ENCODE measurements at regions not wholly inside any gene's neighbourhood (a gene's known extent, or its start where the extent isn't known, plus 50 kb on each side); places are given as distances from the start of the nearest gene placed in this dataset.

DNA sequence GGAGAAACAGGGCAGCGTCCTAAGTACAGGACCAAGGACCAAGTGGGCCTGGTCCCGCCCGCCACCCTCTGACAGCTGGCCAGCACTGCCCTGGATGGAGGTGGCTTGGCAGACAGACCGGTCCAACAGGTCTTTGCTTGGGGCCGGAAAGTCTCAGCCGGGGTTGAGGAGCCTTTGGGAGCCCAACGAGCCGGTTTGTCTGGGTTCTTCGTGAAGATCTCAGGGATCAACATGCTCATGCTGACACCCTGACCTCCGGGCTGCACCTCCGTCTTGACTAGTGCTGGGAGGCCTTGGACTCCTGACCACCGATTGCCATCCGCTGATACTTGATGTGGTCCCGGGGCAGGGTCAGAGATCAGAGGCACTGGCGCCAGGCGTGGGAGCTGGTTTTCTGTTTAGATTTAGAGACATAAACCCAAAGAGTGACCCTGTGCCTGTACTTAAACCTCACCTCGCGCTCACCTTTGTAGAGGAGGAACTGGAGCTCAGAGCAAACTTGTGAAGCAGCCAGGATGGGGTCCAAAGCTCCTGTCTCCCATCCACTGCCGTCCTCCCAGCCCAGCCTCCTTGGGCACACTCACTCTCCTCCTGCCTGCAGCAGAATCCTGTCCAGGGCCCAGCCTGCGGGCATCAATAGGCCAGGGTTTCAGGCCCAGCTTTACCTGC, 92.1 kb upstream of the GSE1 start:
- H3K9ac ChIP-seq (ENCODE audit: insufficient read depth in 1 of 2, low read length in 2 of 2) = peak overlapping the region in 1 of 2 donors; percentile 36
- TF ChIP-seq, protein P1, sequence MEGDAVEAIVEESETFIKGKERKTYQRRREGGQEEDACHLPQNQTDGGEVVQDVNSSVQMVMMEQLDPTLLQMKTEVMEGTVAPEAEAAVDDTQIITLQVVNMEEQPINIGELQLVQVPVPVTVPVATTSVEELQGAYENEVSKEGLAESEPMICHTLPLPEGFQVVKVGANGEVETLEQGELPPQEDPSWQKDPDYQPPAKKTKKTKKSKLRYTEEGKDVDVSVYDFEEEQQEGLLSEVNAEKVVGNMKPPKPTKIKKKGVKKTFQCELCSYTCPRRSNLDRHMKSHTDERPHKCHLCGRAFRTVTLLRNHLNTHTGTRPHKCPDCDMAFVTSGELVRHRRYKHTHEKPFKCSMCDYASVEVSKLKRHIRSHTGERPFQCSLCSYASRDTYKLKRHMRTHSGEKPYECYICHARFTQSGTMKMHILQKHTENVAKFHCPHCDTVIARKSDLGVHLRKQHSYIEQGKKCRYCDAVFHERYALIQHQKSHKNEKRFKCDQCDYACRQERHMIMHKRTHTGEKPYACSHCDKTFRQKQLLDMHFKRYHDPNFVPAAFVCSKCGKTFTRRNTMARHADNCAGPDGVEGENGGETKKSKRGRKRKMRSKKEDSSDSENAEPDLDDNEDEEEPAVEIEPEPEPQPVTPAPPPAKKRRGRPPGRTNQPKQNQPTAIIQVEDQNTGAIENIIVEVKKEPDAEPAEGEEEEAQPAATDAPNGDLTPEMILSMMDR (IDR thresholded peaks at IDR 0.05; ENCODE audit: control extremely low read depth, extremely low read depth) = no peak
- ATAC-seq (ENCODE audit: insufficient read depth, low FRiP score) = peak; percentile 29

DNA sequence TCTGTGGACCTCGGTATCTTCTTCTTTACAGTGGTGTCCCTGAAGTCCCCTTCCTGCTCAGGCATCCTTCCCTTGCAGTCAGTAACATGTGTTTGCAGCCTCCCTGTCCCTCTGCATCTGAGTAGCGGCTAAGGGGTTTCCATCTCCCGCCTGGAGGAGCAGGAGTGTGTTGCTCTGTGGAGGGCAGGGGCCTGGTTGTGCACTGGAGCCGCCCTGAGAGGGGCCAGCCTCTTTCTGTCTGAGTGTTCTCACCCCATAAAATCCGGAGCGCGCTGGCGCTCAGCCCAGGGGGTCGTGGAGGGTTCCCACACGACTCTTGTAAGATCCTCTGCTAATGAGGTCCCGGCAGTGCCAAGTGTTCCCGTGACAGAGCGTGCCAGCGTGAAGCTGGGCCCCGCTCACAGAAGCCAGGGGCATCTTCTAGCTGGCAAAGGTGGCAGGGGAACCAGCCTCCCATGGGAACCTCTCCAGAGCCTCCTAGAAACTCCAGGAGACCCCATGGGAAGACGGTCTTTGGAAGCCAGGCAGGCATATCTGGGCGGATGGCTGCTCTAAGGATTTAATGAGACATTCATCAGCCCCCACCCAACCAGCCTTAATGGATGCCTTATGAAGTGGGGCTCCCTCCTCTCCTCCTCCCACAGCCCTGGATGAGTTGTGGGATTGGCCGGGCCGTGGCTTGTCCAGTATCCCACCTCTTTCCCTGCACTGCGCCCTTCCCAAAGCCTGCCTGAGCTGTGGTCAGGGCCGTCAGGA, 91.4 kb upstream of the GSE1 start:
- H3K4me3 ChIP-seq = no peak overlapping the region
- ATAC-seq (ENCODE audit: insufficient read depth, low FRiP score) (no peak), DNase-seq (peak; percentile 98)
- no peaks in the 10 kb centered on the region for H3K9me3 ChIP-seq (ENCODE audit: control insufficient read depth in 4 of 4, insufficient read depth in 3 of 4, low read length in 3 of 4)
- TF ChIP-seq, protein P1 (IDR thresholded peaks at IDR 0.05; ENCODE audit: control extremely low read depth, extremely low read depth) = no peak
- H3K27ac ChIP-seq (ENCODE audit: low read depth in 1 of 2, low read length in 1 of 2) = peak overlapping the region in 1 of 2 donors; percentile 63
- peaks cover 0 to 66% (median 33%) of the 10 kb centered on the region in 5 donors for H3K4me1 ChIP-seq (ENCODE audit: control insufficient read depth in 5 of 5, insufficient read depth in 5 of 5, low read length in 5 of 5)
- H3K9ac ChIP-seq (ENCODE audit: insufficient read depth in 1 of 2, low read length in 2 of 2) = no peak overlapping the region
- 67 to 80% methylated on average over 21 of the region's 21 CpGs for WGBS, 2 donors
- peaks cover 0 to 3% (median 1%) of the 10 kb centered on the region in 4 donors for H3K36me3 ChIP-seq (ENCODE audit: control insufficient read depth in 4 of 4, insufficient read depth in 4 of 4, low read length in 4 of 4)
- H3K27me3 ChIP-seq (ENCODE audit: control insufficient read depth in 3 of 3, insufficient read depth in 3 of 3, low read length in 2 of 3) = no peaks in the 10 kb centered on the region

More for the DNA sequence above, 92.1 kb upstream of the GSE1 start:
- H3K4me1 ChIP-seq (ENCODE audit: control insufficient read depth in 5 of 5, insufficient read depth in 5 of 5, low read length in 5 of 5) = peaks cover 0 to 67% (median 33%) of the 10 kb centered on the region in 5 donors
- H3K4me3 ChIP-seq = no peak overlapping the region
- peak; percentile 65 to 81 (median 81) for DNase-seq
- 68 to 88% methylated on average over 20 of the region's 20 CpGs for WGBS, 2 donors
- H3K27ac ChIP-seq (ENCODE audit: low read depth in 1 of 2, low read length in 1 of 2) = peak overlapping the region in 1 of 2 donors; percentile 63
- H3K36me3 ChIP-seq (ENCODE audit: control insufficient read depth in 4 of 4, insufficient read depth in 4 of 4, low read length in 4 of 4) = peaks cover 0 to 3% (median 1%) of the 10 kb centered on the region in 4 donors
- no peaks in the 10 kb centered on the region for H3K27me3 ChIP-seq (ENCODE audit: control insufficient read depth in 3 of 3, insufficient read depth in 3 of 3, low read length in 2 of 3)
- no peaks in the 10 kb centered on the region for H3K9me3 ChIP-seq (ENCODE audit: control insufficient read depth in 4 of 4, insufficient read depth in 3 of 4, low read length in 3 of 4)

DNA sequence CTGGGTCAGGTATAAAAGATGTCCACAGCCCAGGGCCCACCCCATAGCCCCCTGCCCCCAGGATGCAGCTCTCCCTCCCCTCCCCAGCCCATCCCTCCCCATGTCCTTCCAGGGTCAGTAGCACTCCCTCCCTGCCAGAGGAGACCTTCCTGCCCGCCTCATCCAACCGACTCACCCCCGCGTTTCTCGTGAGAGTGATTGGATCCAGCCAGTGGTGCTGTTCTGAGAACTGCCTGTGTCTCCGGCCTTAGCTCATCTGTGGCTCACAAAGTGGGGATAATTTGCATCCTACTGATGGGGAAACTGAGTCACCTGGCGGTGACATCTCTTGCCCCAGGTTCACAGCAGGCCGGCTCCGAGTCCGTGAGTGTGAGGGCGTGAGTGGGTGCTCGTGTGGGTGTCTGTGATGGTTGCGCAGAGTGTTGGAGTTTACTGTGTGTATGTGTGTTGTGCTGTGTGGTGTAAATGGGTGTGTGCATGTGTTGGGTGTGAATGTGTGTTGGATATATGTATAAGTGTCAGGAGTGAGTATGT, 90.7 kb upstream of the GSE1 start:
- Histone ChIP-seq H3K36me3 (ENCODE audit: control insufficient read depth in 4 of 4, insufficient read depth in 4 of 4, low read length in 4 of 4) (peaks cover 0 to 3% (median 1%) of the 10 kb centered on the region in 4 donors), H3K4me1 (ENCODE audit: control insufficient read depth in 5 of 5, insufficient read depth in 5 of 5, low read length in 5 of 5) (peaks cover 0 to 68% (median 36%) of the 10 kb centered on the region in 5 donors), H3K4me3 (no peak overlapping the region), H3K9ac (ENCODE audit: insufficient read depth in 1 of 2, low read length in 2 of 2) (no peak overlapping the region), H3K27ac (ENCODE audit: low read depth in 1 of 2, low read length in 1 of 2) (peak overlapping the region in 1 of 2 donors; percentile 76), H3K27me3 (ENCODE audit: control insufficient read depth in 3 of 3, insufficient read depth in 3 of 3, low read length in 2 of 3) (no peaks in the 10 kb centered on the region), H3K9me3 (ENCODE audit: control insufficient read depth in 4 of 4, insufficient read depth in 3 of 4, low read length in 3 of 4) (no peaks in the 10 kb centered on the region)
- peak; percentile 60 to 78 (median 66) for DNase-seq
- no peak for ATAC-seq (ENCODE audit: insufficient read depth, low FRiP score)
- TF ChIP-seq, protein P1 (IDR thresholded peaks at IDR 0.05; ENCODE audit: control extremely low read depth, extremely low read depth) = no peak
- 82 to 89% methylated on average over 13 of the region's 13 CpGs for WGBS, 2 donors
